ENCODE measurements at regions not wholly inside any gene's neighbourhood (a gene's known extent, or its start where the extent isn't known, plus 50 kb on each side); places are given as distances from the start of the nearest gene placed in this dataset.

GRCh38 chr11:127994736-127995135 is 592.6 kb downstream of the ETS1 start:
- TF ChIP-seq CTCF (IDR thresholded peaks at IDR 0.05) (no peak), POLR2A (IDR thresholded peaks at IDR 0.05) (no peak)

All from body of pancreas (tissue), 4 donors.